ENCODE measurements at regions not wholly inside any gene's neighbourhood (a gene's known extent, or its start where the extent isn't known, plus 50 kb on each side); places are given as distances from the start of the nearest gene placed in this dataset.

- no peak for FAIRE-seq
Measured at GRCh38 chr10:133007360-133007858, 65.0 kb upstream of the CFAP46 start.

GRCh38 chr10:133006806-133007205 lies 64.4 kb upstream of the CFAP46 start:
- DNase-seq (ENCODE audit: low spot score): no peak
- FAIRE-seq: no peak

More at GRCh38 chr10:133007360-133007858, 65.0 kb upstream of the CFAP46 start:
- DNase-seq (ENCODE audit: low spot score): no peak

- no peak for FAIRE-seq
- DNase-seq (ENCODE audit: low spot score): no peak
Measured at GRCh38 chr10:133006202-133006601, 63.8 kb upstream of the CFAP46 start.

GRCh38 chr10:133004478-133004877 lies 62.1 kb upstream of the CFAP46 start:
- DNase-seq (ENCODE audit: low spot score) (no peak), FAIRE-seq (no peak)

- no peak for FAIRE-seq
- DNase-seq (ENCODE audit: low spot score): no peak
Measured at GRCh38 chr10:133003188-133003587, 60.8 kb upstream of the CFAP46 start.

GRCh38 chr10:133002685-133003084 lies 60.3 kb upstream of the CFAP46 start:
- FAIRE-seq (no peak), DNase-seq (ENCODE audit: low spot score) (no peak)

GRCh38 chr10:133001114-133001513 lies 58.7 kb upstream of the CFAP46 start:
- FAIRE-seq (no peak), DNase-seq (ENCODE audit: low spot score) (no peak)

GRCh38 chr10:133000648-133001047 lies 58.3 kb upstream of the CFAP46 start:
- DNase-seq (ENCODE audit: low spot score) (no peak), FAIRE-seq (no peak)

- DNase-seq (ENCODE audit: low spot score) (no peak), FAIRE-seq (peak; percentile 75)
Measured at GRCh38 chr10:132997517-132998265, 55.3 kb upstream of the CFAP46 start.

GRCh38 chr10:132996603-132997343 lies 54.4 kb upstream of the CFAP46 start:
- no peak for DNase-seq (ENCODE audit: low spot score)
- FAIRE-seq: no peak

- no peak for FAIRE-seq
- no peak for DNase-seq (ENCODE audit: low spot score)
Measured at GRCh38 chr10:132995909-132996602, 53.7 kb upstream of the CFAP46 start.

GRCh38 chr10:132994811-132995210 lies 52.4 kb upstream of the CFAP46 start:
- no peak for FAIRE-seq
- DNase-seq (ENCODE audit: low spot score): no peak

GRCh38 chr10:132994185-132994796 lies 51.9 kb upstream of the CFAP46 start:
- DNase-seq (ENCODE audit: low spot score) (no peak), FAIRE-seq (no peak)

- FAIRE-seq (no peak), DNase-seq (ENCODE audit: low spot score) (no peak)
Measured at GRCh38 chr10:132993271-132994184, 51.2 kb upstream of the CFAP46 start.

- DNase-seq (ENCODE audit: low spot score) (no peak), FAIRE-seq (no peak)
Measured at GRCh38 chr10:132992433-132993215, 50.3 kb upstream of the CFAP46 start.
